SK-N-SH (cell line): ENCODE measurements at regions not wholly inside any gene's neighbourhood (a gene's known extent, or its start where the extent isn't known, plus 50 kb on each side); places are given as distances from the start of the nearest gene placed in this dataset.
A peak's percentile ranks its signal among the peaks of the same experiment; 100 is the strongest.

ENCODE experiments used
- CTCF ChIA-PET: fragments of 300-600, 350-600 bp; formaldehyde crosslinking; extraction: SDS; loops from one replicate; lab custom pipeline; 2021; lab: Yijun Ruan, JAX
- POLR2A ChIA-PET: fragments of 350-600 bp; sonication (Branson Sonifier 250); formaldehyde crosslinking; extraction: SDS; loops from one replicate; lab custom pipeline; 2020; ENCODE audit warnings: antibody characterized with exemption, inconsistent platforms; lab: Yijun Ruan, JAX
- DNase-seq: peaks from one replicate; pipeline ENCODE4 v3.0.0; 2012
- H2AFZ ChIP-seq: fragments of 200-600 bp; sonication (generic); 2 replicates; pipeline ENCODE4 v1.8.1; 2016; ENCODE audit warnings: antibody characterized with exemption, mild to moderate bottlenecking, low read depth
- H3F3A ChIP-seq: fragments of 200-600 bp; sonication (generic); replicated peaks from 2 replicates; pipeline ENCODE3; 2016; ENCODE audit warnings: antibody characterized with exemption, mild to moderate bottlenecking; ENCODE audit not compliant: insufficient read depth
- H3K27ac ChIP-seq, 2 experiments: fragments of 200-500 bp in 1 of 2; fragments of 200-600 bp in 1 of 2; sonication (Bioruptor generic) in 1 of 2; sonication (generic), shearing (Covaris generic) in 1 of 2; 2 replicates each; pipeline versions ENCODE4 v1.5.1 to v1.6.1; 2014 to 2016; ENCODE audit warnings: low read depth in 2 of 2, inconsistent platforms in 1 of 2, low read length in 1 of 2, mild to moderate bottlenecking in 1 of 2, mixed read lengths in 1 of 2
- H3K27me3 ChIP-seq: fragments of 200-600 bp; sonication (generic), shearing (Covaris generic); 2 replicates; pipeline ENCODE4 v1.6.1; 2016; ENCODE audit warnings: mixed run types; ENCODE audit not compliant: insufficient read depth
- H3K36me3 ChIP-seq, 2 experiments: fragments of 200-500 bp in 1 of 2; fragments of 200-600 bp in 1 of 2; sonication (Bioruptor generic) in 1 of 2; sonication (generic) in 1 of 2; replicated peaks in 1 of 2; 2 replicates each; pipeline versions ENCODE3 to v1.5.1; 2014 to 2016; ENCODE audit warnings: low read length in 1 of 2, mild to moderate bottlenecking in 1 of 2; ENCODE audit not compliant: insufficient read depth in 2 of 2, control insufficient read depth in 1 of 2
- H3K4me1 ChIP-seq, 2 experiments: fragments of 200-500 bp in 1 of 2; fragments of 200-600 bp in 1 of 2; sonication (Bioruptor generic) in 1 of 2; sonication (generic), shearing (Covaris generic) in 1 of 2; 2 replicates each; pipeline versions ENCODE4 v1.5.1 to v1.6.1; 2014 to 2016; ENCODE audit warnings: low read depth in 1 of 2, low read length in 1 of 2, mixed run types in 1 of 2; ENCODE audit not compliant: insufficient read depth in 2 of 2, control insufficient read depth in 1 of 2
- H3K4me2 ChIP-seq: fragments of 200-600 bp; sonication (generic), shearing (Covaris generic); 2 replicates; pipeline ENCODE4 v1.6.1; 2017; ENCODE audit warnings: mixed run types
- H3K4me3 ChIP-seq, 2 experiments: fragments of 200-500 bp in 1 of 2; fragments of 200-600 bp in 1 of 2; sonication (Bioruptor generic) in 1 of 2; sonication (generic), shearing (Covaris generic) in 1 of 2; 2 replicates each; pipeline versions ENCODE4 v1.5.1 to v1.8.1; 2014 to 2016; ENCODE audit warnings: low read depth in 2 of 2, inconsistent platforms in 1 of 2, low read length in 1 of 2, mild to moderate bottlenecking in 1 of 2, mixed read lengths in 1 of 2, moderate library complexity in 1 of 2
- H3K79me2 ChIP-seq: fragments of 200-600 bp; sonication (generic); 2 replicates; pipeline ENCODE4 v1.8.1; 2017; ENCODE audit warnings: mild to moderate bottlenecking; ENCODE audit not compliant: insufficient read depth
- H3K9ac ChIP-seq: fragments of 200-600 bp; sonication (generic); 2 replicates; pipeline ENCODE4 v1.6.1; 2017; ENCODE audit warnings: mixed run types
- H3K9me2 ChIP-seq: fragments of 200-600 bp; sonication (generic); 2 replicates; pipeline ENCODE4 v1.6.1; 2017; ENCODE audit warnings: mixed run types
- H3K9me3 ChIP-seq: fragments of 200-600 bp; sonication (generic); 2 replicates; pipeline ENCODE4 v1.6.1; 2017; ENCODE audit warnings: mixed run types, mild to moderate bottlenecking, moderate library complexity
- H4K20me1 ChIP-seq: fragments of 200-600 bp; sonication (generic); 2 replicates; pipeline ENCODE4 v1.6.1; 2017; ENCODE audit warnings: mild to moderate bottlenecking, mixed run types; ENCODE audit not compliant: insufficient read depth
- CHD2 ChIP-seq: fragments of 150-350 bp; IDR thresholded peaks from 2 replicates; pipeline ENCODE4 v1.6.1; 2018; ENCODE audit warnings: low read length; ENCODE audit not compliant: partially characterized antibody
- ELF1 ChIP-seq: IDR thresholded peaks from 2 replicates; pipeline ENCODE4 v1.4.0; 2012
- FOXJ3 ChIP-seq: sonication (generic); formaldehyde crosslinking; IDR thresholded peaks from 2 replicates; pipeline ENCODE4 v1.5.1; 2020; ENCODE audit warnings: mild to moderate bottlenecking, missing genetic modification reagents
- GATA2 ChIP-seq: sonication (generic); formaldehyde crosslinking; IDR thresholded peaks from 2 replicates; pipeline ENCODE4 v1.5.0; 2020; ENCODE audit warnings: mild to moderate bottlenecking, missing genetic modification reagents
- JUND ChIP-seq: IDR thresholded peaks from 2 replicates; pipeline ENCODE4 v1.4.0; 2012
- RAD21 ChIP-seq: IDR thresholded peaks from 2 replicates; pipeline ENCODE4 v1.6.1; 2012; ENCODE audit warnings: mild to moderate bottlenecking, low read length
- RFX5 ChIP-seq: IDR thresholded peaks from 2 replicates; pipeline ENCODE4 v1.6.1; 2012; ENCODE audit warnings: mild to moderate bottlenecking, improper control_type of control experiment, low read length
- SMC3 ChIP-seq: IDR thresholded peaks from 2 replicates; pipeline ENCODE4 v1.6.1; 2012; ENCODE audit warnings: low read depth, low read length, improper control_type of control experiment
- TEAD4 ChIP-seq: IDR thresholded peaks from 2 replicates; pipeline ENCODE4 v1.4.0; 2012; ENCODE audit warnings: mild to moderate bottlenecking, borderline replicate concordance; ENCODE audit not compliant: insufficient read depth
- WGBS: methylation state at CpG from one replicate; pipeline ENCODE4 v1.1.6; 2017; ENCODE audit warnings: low lambda C conversion rate; 5-methylcytosine and 5-hydroxymethylcytosine counted together
- TF ChIP-seq, protein P1 (sequence below): fragments of 200-600 bp; sonication (generic); IDR thresholded peaks from 2 replicates; pipeline ENCODE4 v1.6.1; 2017; ENCODE audit warnings: antibody characterized with exemption, mild to moderate bottlenecking, moderate library complexity

- H2AFZ ChIP-seq, result no peak overlapping the region
- no peaks in the 10 kb centered on the region for H3K27me3 ChIP-seq
- H3F3A ChIP-seq, result no peaks in the 10 kb centered on the region
- TF ChIP-seq, protein P1, sequence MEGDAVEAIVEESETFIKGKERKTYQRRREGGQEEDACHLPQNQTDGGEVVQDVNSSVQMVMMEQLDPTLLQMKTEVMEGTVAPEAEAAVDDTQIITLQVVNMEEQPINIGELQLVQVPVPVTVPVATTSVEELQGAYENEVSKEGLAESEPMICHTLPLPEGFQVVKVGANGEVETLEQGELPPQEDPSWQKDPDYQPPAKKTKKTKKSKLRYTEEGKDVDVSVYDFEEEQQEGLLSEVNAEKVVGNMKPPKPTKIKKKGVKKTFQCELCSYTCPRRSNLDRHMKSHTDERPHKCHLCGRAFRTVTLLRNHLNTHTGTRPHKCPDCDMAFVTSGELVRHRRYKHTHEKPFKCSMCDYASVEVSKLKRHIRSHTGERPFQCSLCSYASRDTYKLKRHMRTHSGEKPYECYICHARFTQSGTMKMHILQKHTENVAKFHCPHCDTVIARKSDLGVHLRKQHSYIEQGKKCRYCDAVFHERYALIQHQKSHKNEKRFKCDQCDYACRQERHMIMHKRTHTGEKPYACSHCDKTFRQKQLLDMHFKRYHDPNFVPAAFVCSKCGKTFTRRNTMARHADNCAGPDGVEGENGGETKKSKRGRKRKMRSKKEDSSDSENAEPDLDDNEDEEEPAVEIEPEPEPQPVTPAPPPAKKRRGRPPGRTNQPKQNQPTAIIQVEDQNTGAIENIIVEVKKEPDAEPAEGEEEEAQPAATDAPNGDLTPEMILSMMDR, result peak; percentile 74
- no peak for TF ChIP-seq TEAD4
- peak; percentile 93 for TF ChIP-seq RAD21
- peak; percentile 76 for TF ChIP-seq SMC3
- peak; percentile 48; the same call in 1 of the 2 replicates for TF ChIP-seq GATA2 (CRISPR knock-in tag)
- no peak overlapping the region for H3K9ac ChIP-seq
- no peaks in the 10 kb centered on the region for H3K36me3 ChIP-seq
- ChIA-PET POLR2A (no interaction called here), CTCF (interaction anchor here (0.7 to 4.6 kb wide), 10 partner anchors 10 to 484 kb away, joined by 3 to 34 read pairs (median 6); no protein-coding TSS in a partner anchor)
- no peak overlapping the region for H3K27ac ChIP-seq
- WGBS, result 9% methylated on average over 7 of the region's 7 CpGs
- no peaks in the 10 kb centered on the region for H3K79me2 ChIP-seq
- H3K4me2 ChIP-seq, result no peak overlapping the region
- H3K9me3 ChIP-seq, result no peaks in the 10 kb centered on the region
- peaks cover 0 to 2% of the 10 kb centered on the region in 2 experiments; a peak in 1 of 4 replicates for H3K4me1 ChIP-seq
- H3K9me2 ChIP-seq, result no peaks in the 10 kb centered on the region
- no peak overlapping the region for H3K4me3 ChIP-seq
- peak; percentile 61 for DNase-seq
- H4K20me1 ChIP-seq, result no peaks in the 10 kb centered on the region
These were observed 69.6 kb upstream of the LRRC8B start for GRCh38 chr1:89454845-89455521.

GRCh38 chr1:89457046-89457445 lies 67.6 kb upstream of the LRRC8B start:
- H3K36me3 ChIP-seq, result no peaks in the 10 kb centered on the region
- no peaks in the 10 kb centered on the region for H3K27me3 ChIP-seq
- no peaks in the 10 kb centered on the region for H3K79me2 ChIP-seq
- H3K4me2 ChIP-seq, result no peak overlapping the region
- TF ChIP-seq FOXJ3 (CRISPR knock-in tag) (no peak), ELF1 (no peak), CHD2 (no peak), JUND (no peak), RFX5 (no peak)
- TF ChIP-seq, protein P1, result no peak
- ChIA-PET POLR2A (no interaction called here), CTCF (interaction anchor here (1.1 to 4.6 kb wide), 5 partner anchors 10 to 457 kb away, joined by 3 to 34 read pairs (median 8); no protein-coding TSS in a partner anchor)
- no peak overlapping the region for H3K4me3 ChIP-seq
- no peaks in the 10 kb centered on the region for H3F3A ChIP-seq
- H4K20me1 ChIP-seq, result no peaks in the 10 kb centered on the region
- H3K9me3 ChIP-seq, result no peaks in the 10 kb centered on the region
- peaks cover 0 to 2% of the 10 kb centered on the region in 2 experiments; a peak in 1 of 4 replicates for H3K4me1 ChIP-seq
- H3K9ac ChIP-seq, result no peak overlapping the region
- DNase-seq, result no peak
- H2AFZ ChIP-seq, result no peak overlapping the region
- no peaks in the 10 kb centered on the region for H3K9me2 ChIP-seq
- H3K27ac ChIP-seq, result no peak overlapping the region
- 94% methylated on average over 1 of the region's 1 CpG for WGBS
